Ovary (tissue), 7 donors: ENCODE measurements at regions not wholly inside any gene's neighbourhood (a gene's known extent, or its start where the extent isn't known, plus 50 kb on each side); places are given as distances from the start of the nearest gene placed in this dataset.

Experiments used
- DNase-seq, 5 donors: peaks; one replicate each; pipeline ENCODE4 v3.0.0-alpha.2; 2019 to 2020
- H3K27ac ChIP-seq, 2 donors: fragments of 200-600 bp; one replicate each; pipeline versions ENCODE4 v1.5.1 to v1.8.0; 2019 to 2022
- H3K27me3 ChIP-seq: fragments of 200-600 bp; one replicate; pipeline ENCODE4 v1.8.0; 2022
- H3K36me3 ChIP-seq: fragments of 200-600 bp; sonication (generic); one replicate; pipeline ENCODE4 v1.5.1; 2019
- H3K4me1 ChIP-seq: one replicate; pipeline ENCODE4 v1.8.1; 2013; ENCODE audit warnings: mild to moderate bottlenecking, moderate library complexity; ENCODE audit not compliant: insufficient read depth
- H3K4me3 ChIP-seq: fragments of 200-600 bp; sonication (generic); one replicate; pipeline ENCODE4 v1.5.1; 2017
- H3K9me3 ChIP-seq, 2 donors: fragments of 200-600 bp in 1 of 2; sonication (generic) in 1 of 2; one replicate each; pipeline versions ENCODE4 v1.5.1 to v1.8.1; 2013 to 2019; ENCODE audit warnings: mild to moderate bottlenecking in 1 of 2, moderate library complexity in 1 of 2
- CTCF ChIP-seq, 3 donors: fragments of 450-650 bp in 2 of 3; fragments of 200-600 bp in 1 of 3; IDR thresholded peaks; one replicate each; pipeline versions ENCODE4 v1.5.1 to v1.8.0; 2016 to 2022; ENCODE audit warnings: antibody characterized with exemption in 3 of 3, mild to moderate bottlenecking in 1 of 3
- EP300 ChIP-seq: sonication (generic); formaldehyde crosslinking; IDR thresholded peaks from one replicate; pipeline ENCODE4 v1.6.1; 2017; ENCODE audit warnings: antibody characterized with exemption
- POLR2A ChIP-seq: fragments of 450-650 bp; IDR thresholded peaks from one replicate; pipeline ENCODE4 v1.6.1; 2017; ENCODE audit warnings: antibody characterized with exemption, mild to moderate bottlenecking, moderate library complexity
- WGBS, 3 donors: extraction: QIAGEN DNeasy Blood & Tissue Kit in 1 of 3; methylation state at CpG; one replicate each; pipeline versions ENCODE4 v1.1.5 to v1.1.7; 2013 to 2017; 5-methylcytosine and 5-hydroxymethylcytosine counted together
- intact Hi-C, 4 donors: fragments of 100-400 bp; cut with DNase I; formaldehyde crosslinking; loops; one replicate each; pipeline versions ENCODE4 v1.11.0 to v1.15.1; 2022 to 2023
- donor health status: DM: no; HTN: no; CAD: no; lungs with moderate emphysema.
- donor health status: DM: no; HTN: no; CAD: no.
- donor health status: Bipolar disorder and iron deficiency.
- donor health status: DM: no; HTN: no; CAD: no.
- donor health status: DM: yes; HTN: yes; CAD: no.

GRCh38 chr1:87218618-87219017 lies 110.1 kb upstream of the LMO4 start:
- intact Hi-C loops = no loop called here
- Histone ChIP-seq H3K9me3 (no peaks in the 10 kb centered on the region), H3K36me3 (no peaks in the 10 kb centered on the region), H3K27me3 (no peaks in the 10 kb centered on the region), H3K27ac (no peak overlapping the region), H3K4me3 (no peak overlapping the region), H3K4me1 (no peaks in the 10 kb centered on the region)
- no peak for TF ChIP-seq POLR2A
- TF ChIP-seq EP300 = no peak
- TF ChIP-seq CTCF (IDR thresholded peaks at IDR 0.05) = no peak
- WGBS, 3 donors = 77 to 87% (median 78%) methylated on average over 2 of the region's 2 CpGs
- no peak for DNase-seq

GRCh38 chr1:87219141-87219540 lies 109.5 kb upstream of the LMO4 start:
- intact Hi-C loops = no loop called here
- WGBS, 3 donors = 80 to 84% (median 82%) methylated on average over 1 of the region's 1 CpG
- H3K4me1 ChIP-seq = no peaks in the 10 kb centered on the region
- no peak overlapping the region for H3K27ac ChIP-seq
- no peaks in the 10 kb centered on the region for H3K36me3 ChIP-seq
- TF ChIP-seq CTCF (IDR thresholded peaks at IDR 0.05) (no peak), POLR2A (no peak), EP300 (no peak)
- no peak overlapping the region for H3K4me3 ChIP-seq
- H3K9me3 ChIP-seq = no peaks in the 10 kb centered on the region
- H3K27me3 ChIP-seq = no peaks in the 10 kb centered on the region
- DNase-seq = no peak

GRCh38 chr1:87219626-87220025 lies 109.1 kb upstream of the LMO4 start:
- no peaks in the 10 kb centered on the region for H3K36me3 ChIP-seq
- no peaks in the 10 kb centered on the region for H3K4me1 ChIP-seq
- H3K9me3 ChIP-seq = no peaks in the 10 kb centered on the region
- 65 to 72% (median 68%) methylated on average over 4 of the region's 4 CpGs for WGBS, 3 donors
- TF ChIP-seq POLR2A (no peak), EP300 (no peak), CTCF (IDR thresholded peaks at IDR 0.05) (no peak)
- intact Hi-C loops = no loop called here
- no peak overlapping the region for H3K4me3 ChIP-seq
- no peaks in the 10 kb centered on the region for H3K27me3 ChIP-seq
- DNase-seq = no peak
- H3K27ac ChIP-seq = no peak overlapping the region

GRCh38 chr1:87220993-87221392 lies 107.7 kb upstream of the LMO4 start:
- intact Hi-C loops = no loop called here
- no peak for TF ChIP-seq EP300
- no peak for TF ChIP-seq CTCF (IDR thresholded peaks at IDR 0.05)
- TF ChIP-seq POLR2A = no peak
- H3K36me3 ChIP-seq = no peaks in the 10 kb centered on the region
- WGBS, 3 donors = 80 to 96% (median 86%) methylated on average over 1 of the region's 1 CpG
- no peaks in the 10 kb centered on the region for H3K9me3 ChIP-seq
- no peaks in the 10 kb centered on the region for H3K4me1 ChIP-seq
- no peak overlapping the region for H3K4me3 ChIP-seq
- H3K27me3 ChIP-seq = no peaks in the 10 kb centered on the region
- no peak for DNase-seq
- no peak overlapping the region for H3K27ac ChIP-seq

GRCh38 chr1:87224201-87224600 lies 104.5 kb upstream of the LMO4 start:
- Histone ChIP-seq H3K27ac (no peak overlapping the region), H3K27me3 (no peaks in the 10 kb centered on the region), H3K4me1 (no peaks in the 10 kb centered on the region), H3K36me3 (no peaks in the 10 kb centered on the region), H3K9me3 (no peaks in the 10 kb centered on the region), H3K4me3 (no peak overlapping the region)
- intact Hi-C loops = no loop called here
- no peak for DNase-seq
- no peak for TF ChIP-seq CTCF (IDR thresholded peaks at IDR 0.05)
- TF ChIP-seq EP300 = no peak
- no peak for TF ChIP-seq POLR2A
- 68 to 82% (median 74%) methylated on average over 2 of the region's 2 CpGs for WGBS, 3 donors
